Lung (tissue), 11 donors: ENCODE measurements at regions not wholly inside any gene's neighbourhood (a gene's known extent, or its start where the extent isn't known, plus 50 kb on each side); places are given as distances from the start of the nearest gene placed in this dataset.

Source experiments
- ATAC-seq: fragments of 200-7000 bp; cut with Tn5 transposase; one replicate; pipeline ENCODE4 v1.9.1; 2020; ENCODE audit warnings: moderate number of reproducible peaks; ENCODE audit not compliant: insufficient read depth, low FRiP score
- DNase-seq, 3 donors: peaks; one replicate each; pipeline ENCODE4 v3.0.0-alpha.2; 2013 to 2017
- H3K27ac ChIP-seq, 2 donors: one replicate each; pipeline ENCODE4 v1.5.1; 2013; ENCODE audit warnings: mild to moderate bottlenecking in 2 of 2, moderate library complexity in 2 of 2, control low read depth in 1 of 2, inconsistent platforms in 1 of 2, low read depth in 1 of 2, low read length in 1 of 2
- H3K27me3 ChIP-seq, 3 donors: one replicate each; pipeline ENCODE4 v1.5.1; 2013; ENCODE audit warnings: low read length in 2 of 3; ENCODE audit not compliant: control insufficient read depth in 3 of 3, insufficient read depth in 3 of 3
- H3K36me3 ChIP-seq, 4 donors: one replicate each; pipeline ENCODE4 v1.5.1; 2013; ENCODE audit warnings: low read length in 4 of 4, mild to moderate bottlenecking in 1 of 4, moderate library complexity in 1 of 4; ENCODE audit not compliant: control insufficient read depth in 4 of 4, insufficient read depth in 4 of 4
- H3K4me1 ChIP-seq, 5 donors: one replicate each; pipeline ENCODE4 v1.5.1; 2013; ENCODE audit warnings: low read length in 5 of 5, mild to moderate bottlenecking in 2 of 5, moderate library complexity in 1 of 5; ENCODE audit not compliant: control insufficient read depth in 5 of 5, insufficient read depth in 5 of 5
- H3K4me3 ChIP-seq: one replicate; pipeline ENCODE4 v1.5.1; 2013; ENCODE audit warnings: mild to moderate bottlenecking, control low read depth, moderate library complexity
- H3K9ac ChIP-seq, 2 donors: one replicate each; pipeline ENCODE4 v1.5.1; 2013; ENCODE audit warnings: low read length in 2 of 2, control low read depth in 1 of 2; ENCODE audit not compliant: insufficient read depth in 1 of 2
- H3K9me3 ChIP-seq, 4 donors: one replicate each; pipeline ENCODE4 v1.5.1; 2013; ENCODE audit warnings: low read length in 3 of 4, mild to moderate bottlenecking in 1 of 4, moderate library complexity in 1 of 4; ENCODE audit not compliant: control insufficient read depth in 4 of 4, insufficient read depth in 3 of 4
- CTCF ChIP-seq: IDR thresholded peaks from 2 replicates; pipeline ENCODE4 v1.5.1; 2012; ENCODE audit warnings: mild to moderate bottlenecking; ENCODE audit errors: control extremely low read depth, extremely low read depth
- WGBS, 2 donors: extraction: QIAGEN DNeasy Blood & Tissue Kit; methylation state at CpG; one replicate each; pipeline ENCODE4 v1.1.7; 2013; 5-methylcytosine and 5-hydroxymethylcytosine counted together
- donor health status: control.
- donor health status: control.
- donor health status: Bipolar disorder and iron deficiency.
- donor health status: healthy.
- donor health status: DM: yes; HTN: yes; CAD: no.

DNA sequence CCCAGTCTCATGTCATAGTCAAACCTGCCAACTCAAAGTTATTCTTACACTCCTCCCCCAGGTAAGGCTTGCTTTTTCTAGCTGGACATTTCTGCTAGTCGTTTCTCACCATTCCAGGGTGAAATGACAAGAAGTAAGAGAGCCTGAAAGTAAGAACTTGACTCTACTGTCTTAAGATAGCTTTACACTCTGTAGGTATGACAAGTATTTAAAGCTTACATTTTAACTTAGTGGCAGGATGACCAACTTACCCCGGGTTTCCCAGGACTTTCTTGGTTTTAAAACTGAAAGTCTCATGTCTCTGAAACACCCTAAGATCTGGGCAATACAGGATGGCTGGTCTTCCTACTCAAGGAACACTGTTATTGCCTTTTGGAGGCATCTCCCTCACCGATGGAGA lies 67.5 kb upstream of the PIK3R1 start:
- no peak for TF ChIP-seq CTCF
- no peak for DNase-seq
- Histone ChIP-seq H3K9me3 (no peaks in the 10 kb centered on the region), H3K4me1 (peaks cover 0 to 5% (median 0%) of the 10 kb centered on the region in 5 donors), H3K4me3 (no peak overlapping the region), H3K27ac (no peak overlapping the region), H3K36me3 (no peaks in the 10 kb centered on the region), H3K27me3 (no peaks in the 10 kb centered on the region), H3K9ac (no peak overlapping the region)
- WGBS, 2 donors = 70 to 81% methylated on average over 3 of the region's 3 CpGs
- no peak for ATAC-seq

GRCh38 chr5:68147659-68148058 lies 67.9 kb upstream of the PIK3R1 start:
- DNase-seq = no peak
- H3K36me3 ChIP-seq = no peaks in the 10 kb centered on the region
- H3K4me3 ChIP-seq = no peak overlapping the region
- WGBS, 2 donors = 85 to 93% methylated on average over 3 of the region's 3 CpGs
- ATAC-seq = no peak
- no peak for TF ChIP-seq CTCF
- H3K27me3 ChIP-seq = no peaks in the 10 kb centered on the region
- no peak overlapping the region for H3K9ac ChIP-seq
- H3K4me1 ChIP-seq = peaks cover 0 to 5% (median 0%) of the 10 kb centered on the region in 5 donors
- no peak overlapping the region for H3K27ac ChIP-seq
- H3K9me3 ChIP-seq = no peaks in the 10 kb centered on the region

GRCh38 chr5:68141494-68141893 lies 74.1 kb upstream of the PIK3R1 start:
- no peak for TF ChIP-seq CTCF
- no peaks in the 10 kb centered on the region for H3K9me3 ChIP-seq
- ATAC-seq = no peak
- no peak overlapping the region for H3K9ac ChIP-seq
- H3K4me1 ChIP-seq = peaks cover 0 to 26% (median 4%) of the 10 kb centered on the region in 5 donors
- no peak for DNase-seq
- no peaks in the 10 kb centered on the region for H3K27me3 ChIP-seq
- H3K4me3 ChIP-seq = no peak overlapping the region
- H3K27ac ChIP-seq = no peak overlapping the region
- 58 to 81% methylated on average over 4 of the region's 4 CpGs for WGBS, 2 donors
- H3K36me3 ChIP-seq = no peaks in the 10 kb centered on the region

DNA sequence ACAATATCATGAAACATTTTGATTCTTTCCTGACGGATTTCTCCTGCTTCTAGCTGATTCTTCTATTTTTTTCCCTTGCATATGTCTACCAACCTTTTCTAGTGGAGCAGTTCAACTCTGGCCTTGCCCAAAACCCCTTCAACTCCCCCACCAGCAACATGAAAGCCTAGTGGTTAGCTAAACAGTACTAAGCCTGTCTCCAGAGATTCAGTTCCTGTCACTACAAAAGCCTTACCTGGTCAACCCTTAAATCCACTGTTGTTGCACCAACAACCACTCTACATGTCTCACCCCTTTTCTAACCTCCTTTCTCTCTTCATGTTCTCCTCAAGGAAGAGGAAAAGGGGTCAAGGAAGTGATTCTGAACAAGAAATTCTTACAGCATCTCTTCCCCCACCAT lies 74.8 kb upstream of the PIK3R1 start:
- DNase-seq = no peak
- Histone ChIP-seq H3K27me3 (no peaks in the 10 kb centered on the region), H3K27ac (no peak overlapping the region), H3K9me3 (no peaks in the 10 kb centered on the region), H3K9ac (no peak overlapping the region), H3K36me3 (no peaks in the 10 kb centered on the region), H3K4me3 (no peak overlapping the region), H3K4me1 (peaks cover 0 to 26% (median 4%) of the 10 kb centered on the region in 5 donors)
- WGBS, 2 donors = 94 to 100% methylated on average over 1 of the region's 1 CpG
- no peak for ATAC-seq
- TF ChIP-seq CTCF = no peak
